ENCODE measurements at regions not wholly inside any gene's neighbourhood (a gene's known extent, or its start where the extent isn't known, plus 50 kb on each side); places are given as distances from the start of the nearest gene placed in this dataset.

- Histone ChIP-seq H3K4me3 (no peak overlapping the region), H3K27me3 (no peaks in the 10 kb centered on the region), H3K36me3 (no peaks in the 10 kb centered on the region), H3K4me1 (ENCODE audit: insufficient read depth) (peaks cover 2% of the 10 kb centered on the region), H3K27ac (no peak overlapping the region), H3K9me3 (no peaks in the 10 kb centered on the region)
- DNase-seq: no peak
- no peak for TF ChIP-seq POLR2A (IDR thresholded peaks at IDR 0.05)
- TF ChIP-seq EP300 (IDR thresholded peaks at IDR 0.05): no peak
- TF ChIP-seq CTCF (IDR thresholded peaks at IDR 0.05): no peak
- WGBS, 3 donors: 68 to 80% (median 73%) methylated on average over 7 of the region's 7 CpGs
- intact Hi-C loops (cut with DNase I): loop anchor here in 3 of 4 donors (1.0 to 10.0 kb wide), 6 partner anchors 124 to 1037 kb away; no protein-coding TSS in a partner anchor
Measured at GRCh38 chr2:120678926-120679325, 56.7 kb upstream of the GLI2 start.

- Histone ChIP-seq H3K9me3 (no peaks in the 10 kb centered on the region), H3K4me1 (ENCODE audit: insufficient read depth) (peaks cover 2% of the 10 kb centered on the region), H3K27me3 (no peaks in the 10 kb centered on the region), H3K27ac (no peak overlapping the region), H3K4me3 (no peak overlapping the region), H3K36me3 (no peaks in the 10 kb centered on the region)
- TF ChIP-seq EP300 (IDR thresholded peaks at IDR 0.05) (no peak), POLR2A (IDR thresholded peaks at IDR 0.05) (no peak), CTCF (IDR thresholded peaks at IDR 0.05) (no peak)
- WGBS, 3 donors: 91 to 97% (median 96%) methylated on average over 9 of the region's 9 CpGs
- intact Hi-C loops (cut with DNase I): loop anchor here in 3 of 4 donors (1.0 to 10.0 kb wide), 6 partner anchors 125 to 1037 kb away; no protein-coding TSS in a partner anchor
- no peak for DNase-seq
Measured at GRCh38 chr2:120679526-120679925, 56.1 kb upstream of the GLI2 start.

- Histone ChIP-seq H3K27ac (no peak overlapping the region), H3K36me3 (no peaks in the 10 kb centered on the region), H3K27me3 (no peaks in the 10 kb centered on the region), H3K4me3 (no peak overlapping the region), H3K4me1 (ENCODE audit: insufficient read depth) (peaks cover 2% of the 10 kb centered on the region), H3K9me3 (no peaks in the 10 kb centered on the region)
- intact Hi-C loops (cut with DNase I): loop anchor here in 1 of 4 donors (2.0 kb wide), 1 partner anchor 337 kb away; no protein-coding TSS in a partner anchor
- 14 to 28% (median 15%) methylated on average over 9 to 18 of the region's 18 CpGs for WGBS, 3 donors
- peak; percentile 77 to 87 (median 85) for DNase-seq
- TF ChIP-seq CTCF (IDR thresholded peaks at IDR 0.05) (peak in 2 of 3 donors; percentile 79 to 82), POLR2A (IDR thresholded peaks at IDR 0.05) (no peak)
Measured at GRCh38 chr2:120680136-120680761, 55.4 kb upstream of the GLI2 start.

GRCh38 chr2:120681181-120681580 is 54.5 kb upstream of the GLI2 start:
- Histone ChIP-seq H3K36me3 (no peaks in the 10 kb centered on the region), H3K4me3 (no peak overlapping the region), H3K27me3 (no peaks in the 10 kb centered on the region), H3K9me3 (no peaks in the 10 kb centered on the region), H3K27ac (no peak overlapping the region), H3K4me1 (ENCODE audit: insufficient read depth) (peaks cover 2% of the 10 kb centered on the region)
- DNase-seq: no peak
- WGBS, 3 donors: 55 to 60% (median 59%) methylated on average over 4 of the region's 4 CpGs
- intact Hi-C loops (cut with DNase I): loop anchor here in 1 of 4 donors (2.0 kb wide), 1 partner anchor 338 kb away; no protein-coding TSS in a partner anchor
- no peak for TF ChIP-seq CTCF (IDR thresholded peaks at IDR 0.05)
- no peak for TF ChIP-seq POLR2A (IDR thresholded peaks at IDR 0.05)
- TF ChIP-seq EP300 (IDR thresholded peaks at IDR 0.05): no peak
